Keratinocyte (primary cell): ENCODE measurements at regions not wholly inside any gene's neighbourhood (a gene's known extent, or its start where the extent isn't known, plus 50 kb on each side); places are given as distances from the start of the nearest gene placed in this dataset.

Experiments
- EZH2 ChIP-seq: IDR thresholded peaks from one replicate; pipeline ENCODE4 v1.6.1; 2012; ENCODE audit warnings: inconsistent platforms, mild to moderate bottlenecking, low read length, moderate library complexity
- TF ChIP-seq, protein P1 (sequence below), 3 experiments: IDR thresholded peaks in 1 of 3; conservative IDR thresholded peaks in 1 of 3; optimal IDR thresholded peaks in 1 of 3; 2 replicates in 2 of 3; 3 replicates in 1 of 3; pipeline versions ENCODE3 to v1.5.1; 2011; ENCODE audit warnings: low read length in 3 of 3, mild to moderate bottlenecking in 3 of 3, moderate library complexity in 2 of 3, control low read depth in 1 of 3, inconsistent platforms in 1 of 3; ENCODE audit not compliant: insufficient read depth in 2 of 3; ENCODE audit errors: extremely low read depth in 1 of 3

DNA sequence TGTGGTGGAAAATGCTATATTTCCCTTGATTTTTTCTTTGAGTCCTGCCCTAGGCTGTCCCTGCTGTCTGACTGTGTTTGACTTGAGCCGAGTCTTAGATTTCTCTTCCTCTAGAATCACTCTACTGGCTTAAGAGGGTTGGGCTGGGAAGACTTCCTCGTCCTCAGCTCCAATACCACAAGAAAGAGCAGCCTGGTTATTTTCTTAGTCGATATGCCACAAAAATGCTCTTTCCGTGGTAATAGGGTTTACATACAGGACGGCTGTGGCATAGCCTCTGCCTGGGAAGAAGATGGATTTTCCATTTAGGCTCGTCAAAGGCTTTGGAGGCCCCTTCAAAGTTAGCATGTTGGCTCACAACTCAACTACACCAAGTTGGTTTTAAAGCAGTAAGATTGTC, 212.0 kb upstream of the IGFBP3 start:
- TF ChIP-seq EZH2: no peak
- TF ChIP-seq, protein P1, sequence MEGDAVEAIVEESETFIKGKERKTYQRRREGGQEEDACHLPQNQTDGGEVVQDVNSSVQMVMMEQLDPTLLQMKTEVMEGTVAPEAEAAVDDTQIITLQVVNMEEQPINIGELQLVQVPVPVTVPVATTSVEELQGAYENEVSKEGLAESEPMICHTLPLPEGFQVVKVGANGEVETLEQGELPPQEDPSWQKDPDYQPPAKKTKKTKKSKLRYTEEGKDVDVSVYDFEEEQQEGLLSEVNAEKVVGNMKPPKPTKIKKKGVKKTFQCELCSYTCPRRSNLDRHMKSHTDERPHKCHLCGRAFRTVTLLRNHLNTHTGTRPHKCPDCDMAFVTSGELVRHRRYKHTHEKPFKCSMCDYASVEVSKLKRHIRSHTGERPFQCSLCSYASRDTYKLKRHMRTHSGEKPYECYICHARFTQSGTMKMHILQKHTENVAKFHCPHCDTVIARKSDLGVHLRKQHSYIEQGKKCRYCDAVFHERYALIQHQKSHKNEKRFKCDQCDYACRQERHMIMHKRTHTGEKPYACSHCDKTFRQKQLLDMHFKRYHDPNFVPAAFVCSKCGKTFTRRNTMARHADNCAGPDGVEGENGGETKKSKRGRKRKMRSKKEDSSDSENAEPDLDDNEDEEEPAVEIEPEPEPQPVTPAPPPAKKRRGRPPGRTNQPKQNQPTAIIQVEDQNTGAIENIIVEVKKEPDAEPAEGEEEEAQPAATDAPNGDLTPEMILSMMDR (optimal IDR thresholded peaks at IDR 0.05 in 1 of 3, IDR thresholded peaks at IDR 0.05 in 1 of 3, conservative IDR thresholded peaks at IDR 0.05 in 1 of 3; ENCODE audit: extremely low read depth in 1 of 3, insufficient read depth in 2 of 3, low read length in 3 of 3): no peak
